Neural cell (in vitro differentiated cells): ENCODE measurements at regions not wholly inside any gene's neighbourhood (a gene's known extent, or its start where the extent isn't known, plus 50 kb on each side); places are given as distances from the start of the nearest gene placed in this dataset.
"Not testable (repeated sequence)": the region's sequence is repeated elsewhere in the genome, so short reads cannot be mapped to it uniquely, and the experiment has no call there.

Experiments
- H2AFZ ChIP-seq: fragments of 200-600, 300-800 bp; sonication (generic), shearing (Covaris generic); 2 replicates; pipeline ENCODE4 v1.6.0; 2014; ENCODE audit warnings: low read depth, mild to moderate bottlenecking, antibody characterized with exemption, low read length, moderate library complexity
- H3F3A ChIP-seq: fragments of 200-600 bp; shearing (Covaris generic); 2 replicates; pipeline ENCODE4 v1.6.1; 2016; ENCODE audit warnings: mild to moderate bottlenecking, moderate library complexity, mixed read lengths, antibody characterized with exemption, low read length; ENCODE audit not compliant: insufficient read depth, poor library complexity, severe bottlenecking
- H3K27ac ChIP-seq: fragments of 200-600, 300-800 bp; sonication (generic), shearing (Covaris generic); 2 replicates; pipeline ENCODE4 v1.5.1; 2014; ENCODE audit warnings: mild to moderate bottlenecking, low read length, moderate library complexity
- H3K27me3 ChIP-seq: fragments of 300-800, 200-600 bp; sonication (generic), shearing (Covaris generic); 2 replicates; pipeline ENCODE4 v1.6.0; 2014; ENCODE audit warnings: mild to moderate bottlenecking, low read depth, low read length, moderate library complexity; ENCODE audit not compliant: insufficient read depth
- H3K36me3 ChIP-seq: fragments of 300-800, 200-600 bp; sonication (generic), shearing (Covaris generic); 2 replicates; pipeline ENCODE4 v1.5.1; 2014; ENCODE audit warnings: mild to moderate bottlenecking, antibody characterized with exemption, low read length, moderate library complexity; ENCODE audit not compliant: insufficient read depth
- H3K4me2 ChIP-seq: fragments of 300-800, 200-600 bp; sonication (generic), shearing (Covaris generic); 2 replicates; pipeline ENCODE4 v1.6.0; 2014; ENCODE audit warnings: mild to moderate bottlenecking, low read length
- H3K4me3 ChIP-seq: fragments of 300-800, 200-600 bp; sonication (generic), shearing (Covaris generic); 2 replicates; pipeline ENCODE4 v1.5.1; 2014; ENCODE audit warnings: mild to moderate bottlenecking, low read length, moderate library complexity
- H3K79me2 ChIP-seq: fragments of 200-600 bp; shearing (Covaris generic); replicated peaks from 2 replicates; pipeline ENCODE4 v1.6.0; 2014; ENCODE audit warnings: mild to moderate bottlenecking, low read length, moderate library complexity; ENCODE audit not compliant: insufficient read depth
- H3K9ac ChIP-seq: fragments of 300-800, 200-600 bp; sonication (generic), shearing (Covaris generic); 2 replicates; pipeline ENCODE4 v1.6.1; 2016; ENCODE audit warnings: mild to moderate bottlenecking, low read length, mixed read lengths
- H3K9me2 ChIP-seq: fragments of 200-600 bp; shearing (Covaris generic); 2 replicates; pipeline ENCODE4 v1.6.1; 2016; ENCODE audit warnings: mild to moderate bottlenecking, low read length, mixed read lengths; ENCODE audit not compliant: insufficient read depth
- H3K9me3 ChIP-seq: fragments of 200-600, 300-800 bp; sonication (generic), shearing (Covaris generic); 2 replicates; pipeline ENCODE4 v1.6.1; 2016; ENCODE audit warnings: mild to moderate bottlenecking, mixed run types, low read length, moderate library complexity, mixed read lengths
- H4K20me1 ChIP-seq: fragments of 200-600 bp; shearing (Covaris generic); 2 replicates; pipeline ENCODE4 v1.6.1; 2016; ENCODE audit warnings: mild to moderate bottlenecking, mixed run types; ENCODE audit not compliant: insufficient read depth
- CTCF ChIP-seq: fragments of 450-650 bp; IDR thresholded peaks from 2 replicates; pipeline ENCODE4 v1.5.1; 2014; ENCODE audit warnings: antibody characterized with exemption, mild to moderate bottlenecking, moderate library complexity; ENCODE audit not compliant: poor library complexity, severe bottlenecking
- EP300 ChIP-seq: fragments of 450-650 bp; conservative IDR thresholded peaks from 2 replicates; pipeline ENCODE4 v1.6.1; 2014; ENCODE audit warnings: antibody characterized with exemption, mild to moderate bottlenecking, moderate library complexity; ENCODE audit not compliant: poor library complexity, severe bottlenecking
- EZH2 ChIP-seq: fragments of 200-600, 300-800 bp; shearing (Covaris generic), sonication (generic); IDR thresholded peaks from 2 replicates; pipeline ENCODE4 v1.6.1; 2014; ENCODE audit warnings: antibody characterized with exemption, low read length, borderline replicate concordance, mild to moderate bottlenecking; ENCODE audit not compliant: insufficient read depth, poor library complexity, severe bottlenecking
- MXI1 ChIP-seq: fragments of 450-650 bp; conservative IDR thresholded peaks from 2 replicates; pipeline ENCODE4 v1.6.1; 2014; ENCODE audit warnings: antibody characterized with exemption, mild to moderate bottlenecking; ENCODE audit not compliant: poor library complexity, severe bottlenecking
- POLR2AphosphoS5 ChIP-seq: IDR thresholded peaks from 2 replicates; pipeline ENCODE4 v1.6.1; 2012
- RAD21 ChIP-seq: fragments of 450-650 bp; conservative IDR thresholded peaks from 2 replicates; pipeline ENCODE4 v1.6.1; 2014; ENCODE audit warnings: antibody characterized with exemption, mild to moderate bottlenecking, moderate library complexity
- SMC3 ChIP-seq: fragments of 450-650 bp; conservative IDR thresholded peaks from 2 replicates; pipeline ENCODE4 v1.6.1; 2014; ENCODE audit warnings: antibody characterized with exemption, mild to moderate bottlenecking, moderate library complexity; ENCODE audit not compliant: poor library complexity
- TAF1 ChIP-seq: IDR thresholded peaks from 2 replicates; pipeline ENCODE4 v1.6.1; 2012; ENCODE audit warnings: low read depth
- TF ChIP-seq, protein P1 (sequence below): IDR thresholded peaks from 2 replicates; pipeline ENCODE4 v1.6.1; 2012; ENCODE audit warnings: borderline replicate concordance

DNA sequence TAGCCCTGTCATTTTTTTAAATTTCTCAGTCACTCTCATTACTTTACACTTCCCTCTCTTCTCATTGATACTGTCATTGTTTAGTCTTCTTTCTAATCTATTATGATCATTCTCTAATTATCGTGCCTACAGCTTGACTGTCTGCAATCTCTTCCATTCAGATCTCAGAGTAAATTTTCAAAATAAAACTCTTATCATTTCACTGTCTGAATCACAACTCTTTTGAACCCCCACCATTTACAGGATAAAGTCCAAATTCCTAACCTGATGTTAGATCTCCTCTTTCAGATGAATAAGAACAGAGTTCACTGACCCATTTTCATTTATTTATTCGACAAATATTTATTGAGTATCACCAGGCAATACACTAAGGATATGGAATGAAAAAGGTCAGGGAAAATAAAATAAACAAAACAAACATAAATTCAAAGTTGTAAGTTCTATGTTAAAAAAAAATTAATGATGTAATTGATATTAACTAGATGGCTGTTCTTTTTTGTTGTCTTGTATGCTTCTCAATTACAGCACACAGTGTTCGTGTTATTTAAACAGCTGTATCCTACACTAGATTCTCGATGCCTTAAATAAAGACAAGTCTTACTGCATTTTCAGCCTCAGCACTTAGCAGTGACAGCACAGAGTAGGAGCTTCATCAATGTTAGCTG, 631.0 kb downstream of the IRS1 start:
- no peaks in the 10 kb centered on the region for H3K79me2 ChIP-seq
- no peaks in the 10 kb centered on the region for H4K20me1 ChIP-seq
- H3K27me3 ChIP-seq: no peaks in the 10 kb centered on the region
- no peaks in the 10 kb centered on the region for H3F3A ChIP-seq
- TF ChIP-seq MXI1 (no peak), RAD21 (no peak), SMC3 (no peak), EP300 (no peak), CTCF (no peak), EZH2 (no peak), TAF1 (no peak), POLR2AphosphoS5 (no peak)
- TF ChIP-seq, protein P1, sequence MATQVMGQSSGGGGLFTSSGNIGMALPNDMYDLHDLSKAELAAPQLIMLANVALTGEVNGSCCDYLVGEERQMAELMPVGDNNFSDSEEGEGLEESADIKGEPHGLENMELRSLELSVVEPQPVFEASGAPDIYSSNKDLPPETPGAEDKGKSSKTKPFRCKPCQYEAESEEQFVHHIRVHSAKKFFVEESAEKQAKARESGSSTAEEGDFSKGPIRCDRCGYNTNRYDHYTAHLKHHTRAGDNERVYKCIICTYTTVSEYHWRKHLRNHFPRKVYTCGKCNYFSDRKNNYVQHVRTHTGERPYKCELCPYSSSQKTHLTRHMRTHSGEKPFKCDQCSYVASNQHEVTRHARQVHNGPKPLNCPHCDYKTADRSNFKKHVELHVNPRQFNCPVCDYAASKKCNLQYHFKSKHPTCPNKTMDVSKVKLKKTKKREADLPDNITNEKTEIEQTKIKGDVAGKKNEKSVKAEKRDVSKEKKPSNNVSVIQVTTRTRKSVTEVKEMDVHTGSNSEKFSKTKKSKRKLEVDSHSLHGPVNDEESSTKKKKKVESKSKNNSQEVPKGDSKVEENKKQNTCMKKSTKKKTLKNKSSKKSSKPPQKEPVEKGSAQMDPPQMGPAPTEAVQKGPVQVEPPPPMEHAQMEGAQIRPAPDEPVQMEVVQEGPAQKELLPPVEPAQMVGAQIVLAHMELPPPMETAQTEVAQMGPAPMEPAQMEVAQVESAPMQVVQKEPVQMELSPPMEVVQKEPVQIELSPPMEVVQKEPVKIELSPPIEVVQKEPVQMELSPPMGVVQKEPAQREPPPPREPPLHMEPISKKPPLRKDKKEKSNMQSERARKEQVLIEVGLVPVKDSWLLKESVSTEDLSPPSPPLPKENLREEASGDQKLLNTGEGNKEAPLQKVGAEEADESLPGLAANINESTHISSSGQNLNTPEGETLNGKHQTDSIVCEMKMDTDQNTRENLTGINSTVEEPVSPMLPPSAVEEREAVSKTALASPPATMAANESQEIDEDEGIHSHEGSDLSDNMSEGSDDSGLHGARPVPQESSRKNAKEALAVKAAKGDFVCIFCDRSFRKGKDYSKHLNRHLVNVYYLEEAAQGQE: no peak
- no peak overlapping the region for H3K9ac ChIP-seq
- H3K4me2 ChIP-seq: no peak overlapping the region
- H3K36me3 ChIP-seq: no peaks in the 10 kb centered on the region
- H3K9me3 ChIP-seq: no peaks in the 10 kb centered on the region
- no peak overlapping the region for H2AFZ ChIP-seq
- no peak overlapping the region for H3K4me3 ChIP-seq
- H3K27ac ChIP-seq: no peak overlapping the region
- H3K9me2 ChIP-seq: no peaks in the 10 kb centered on the region

- H3K27ac ChIP-seq: peak overlapping the region; percentile 83
- no peaks in the 10 kb centered on the region for H3K79me2 ChIP-seq
- no peaks in the 10 kb centered on the region for H3K9me3 ChIP-seq
- no peaks in the 10 kb centered on the region for H3K9me2 ChIP-seq
- H4K20me1 ChIP-seq: no peaks in the 10 kb centered on the region
- no peak overlapping the region for H3K4me2 ChIP-seq
- TF ChIP-seq POLR2AphosphoS5 (peak; percentile 86), SMC3 (no peak), MXI1 (no peak), TAF1 (no peak), EP300 (peak; percentile 100), RAD21 (peak; percentile 22), EZH2 (no peak), CTCF (no peak)
- TF ChIP-seq, protein P1: peak; percentile 77
- no peaks in the 10 kb centered on the region for H3F3A ChIP-seq
- H3K27me3 ChIP-seq: no peaks in the 10 kb centered on the region
- no peak overlapping the region for H2AFZ ChIP-seq
- no peaks in the 10 kb centered on the region for H3K36me3 ChIP-seq
- peak overlapping the region; percentile 33 for H3K9ac ChIP-seq
- peak overlapping the region; percentile 7 for H3K4me3 ChIP-seq
These were observed 635.1 kb downstream of the IRS1 start for GRCh38 chr2:226164512-226164911.

GRCh38 chr2:226160617-226161016, 639.0 kb downstream of the IRS1 start:
- not testable (repeated sequence) for H3K9me2 ChIP-seq, H3K27ac ChIP-seq, H3K36me3 ChIP-seq, H3K79me2 ChIP-seq, H3K4me3 ChIP-seq, H3F3A ChIP-seq, H3K9ac ChIP-seq, H3K27me3 ChIP-seq, H2AFZ ChIP-seq, H3K9me3 ChIP-seq, H3K4me2 ChIP-seq, H4K20me1 ChIP-seq
